T1000 (cell line): ENCODE measurements at regions not wholly inside any gene's neighbourhood (a gene's known extent, or its start where the extent isn't known, plus 50 kb on each side); places are given as distances from the start of the nearest gene placed in this dataset.
"Not testable (repeated sequence)": the region's sequence is repeated elsewhere in the genome, so short reads cannot be mapped to it uniquely, and the experiment has no call there.

ENCODE experiments used
- DNase-seq: peaks from one replicate; lab custom pipeline; 2025; ENCODE audit warnings: mixed read lengths; lab: John Stamatoyannopoulos, UW

GRCh38 chr4:83921124-83921523, 385.2 kb downstream of the GPAT3 start:
- no peak for DNase-seq

DNA sequence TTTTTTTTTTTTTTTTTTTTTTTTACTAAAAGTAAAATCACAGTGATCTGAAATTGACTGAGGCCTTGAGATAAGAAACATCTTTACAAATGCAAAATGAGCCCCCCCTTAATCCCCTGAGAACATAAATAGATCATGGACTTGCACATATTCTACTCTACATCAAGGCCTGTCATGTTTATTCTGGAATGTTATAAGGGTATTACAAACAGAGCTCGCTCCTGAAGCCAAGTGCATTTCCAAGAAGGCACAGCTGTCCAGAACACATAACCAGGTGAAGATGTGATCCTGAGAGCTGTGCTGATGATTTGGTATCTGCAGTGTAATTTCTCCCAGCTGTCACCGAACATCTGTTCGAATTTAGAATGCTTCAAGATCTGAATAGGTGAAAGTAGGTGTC, 384.5 kb downstream of the GPAT3 start:
- DNase-seq, result no peak

DNA sequence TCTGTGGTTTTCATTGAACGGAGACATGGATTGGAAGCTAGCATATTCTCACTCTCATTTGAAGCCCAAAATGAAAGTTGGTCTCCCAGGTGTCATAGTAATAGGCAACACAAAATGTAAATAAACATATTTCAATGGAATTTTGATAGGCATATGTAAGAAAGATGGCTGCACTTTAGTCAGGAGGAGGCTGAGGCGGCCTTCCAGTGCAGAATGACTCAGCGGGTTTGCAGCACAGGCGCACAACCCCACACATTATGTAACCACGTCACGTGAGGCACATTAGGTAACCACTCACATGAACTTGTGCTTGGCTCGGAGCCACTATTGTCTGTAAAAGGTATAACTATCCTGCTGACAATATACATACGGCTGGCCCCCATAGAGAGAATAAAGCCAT, 381.7 kb downstream of the GPAT3 start:
- DNase-seq, result no peak

GRCh38 chr4:83910693-83911092, 374.8 kb downstream of the GPAT3 start:
- DNase-seq, result no peak

DNA sequence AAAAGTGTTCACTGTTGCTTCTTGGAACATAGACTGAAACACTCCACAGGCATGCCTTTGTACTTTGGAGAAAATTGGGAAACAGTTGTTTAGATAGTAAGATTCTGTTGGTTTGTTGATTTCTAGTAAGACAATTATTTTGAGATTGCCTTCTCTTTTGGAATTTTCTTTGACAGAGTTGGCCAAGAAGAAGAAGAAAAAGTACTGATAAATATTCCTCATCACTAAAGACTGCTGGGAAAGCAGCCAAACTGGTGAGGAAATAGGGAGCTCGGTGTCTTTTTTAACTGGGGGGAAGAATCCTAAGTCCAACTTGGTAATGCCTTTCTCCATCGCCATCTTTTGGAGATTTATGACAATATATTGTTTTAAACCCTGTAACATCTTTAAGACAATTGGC, 370.7 kb downstream of the GPAT3 start:
- no peak for DNase-seq

GRCh38 chr4:83905952-83906351, 370.0 kb downstream of the GPAT3 start:
- DNase-seq, result no peak

- not testable (repeated sequence) for DNase-seq
Measured at GRCh38 chr4:83903740-83904139, 367.8 kb downstream of the GPAT3 start.

- DNase-seq, result no peak
Measured at GRCh38 chr4:83894831-83895230, 358.9 kb downstream of the GPAT3 start.

DNA sequence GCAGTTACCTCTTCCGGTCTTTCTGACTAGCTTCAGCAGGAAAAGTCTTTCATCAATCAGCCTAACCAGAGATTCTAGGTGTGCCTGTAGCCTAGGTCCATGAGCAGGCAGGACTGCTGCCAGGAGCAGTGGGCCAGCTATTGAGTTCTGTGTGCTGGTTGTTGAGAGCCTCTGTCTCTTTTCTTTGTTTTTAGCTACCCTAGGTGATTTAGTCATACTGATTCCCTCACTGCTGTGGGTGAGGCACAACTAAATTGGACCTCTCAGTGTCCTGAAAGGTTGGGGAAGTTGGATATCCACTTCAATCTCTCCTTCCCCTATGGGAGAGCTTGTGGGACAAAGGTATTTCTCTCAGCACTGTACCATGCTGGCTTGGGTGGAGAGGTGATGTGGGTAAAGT, 354.9 kb downstream of the GPAT3 start:
- DNase-seq, result no peak

DNA sequence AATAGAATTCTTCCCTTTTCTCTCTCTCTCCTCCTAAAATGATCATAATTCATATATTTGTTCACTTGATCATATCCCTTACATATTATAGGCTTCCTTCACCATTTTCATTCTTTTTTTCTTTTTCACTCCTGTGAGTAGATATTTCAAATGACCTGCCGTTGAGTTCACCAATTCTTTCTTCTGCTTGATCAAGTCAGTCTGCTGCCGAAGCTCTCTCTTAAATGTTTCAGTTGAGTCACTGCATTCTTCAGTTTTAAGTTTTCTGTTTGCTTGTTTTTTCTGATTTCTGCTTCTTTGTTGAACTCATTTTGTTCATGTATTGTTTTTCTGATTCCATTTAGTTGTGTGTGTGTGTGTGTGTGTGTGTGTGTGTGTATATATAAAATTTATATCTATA, 354.3 kb downstream of the GPAT3 start:
- DNase-seq, result no peak

DNA sequence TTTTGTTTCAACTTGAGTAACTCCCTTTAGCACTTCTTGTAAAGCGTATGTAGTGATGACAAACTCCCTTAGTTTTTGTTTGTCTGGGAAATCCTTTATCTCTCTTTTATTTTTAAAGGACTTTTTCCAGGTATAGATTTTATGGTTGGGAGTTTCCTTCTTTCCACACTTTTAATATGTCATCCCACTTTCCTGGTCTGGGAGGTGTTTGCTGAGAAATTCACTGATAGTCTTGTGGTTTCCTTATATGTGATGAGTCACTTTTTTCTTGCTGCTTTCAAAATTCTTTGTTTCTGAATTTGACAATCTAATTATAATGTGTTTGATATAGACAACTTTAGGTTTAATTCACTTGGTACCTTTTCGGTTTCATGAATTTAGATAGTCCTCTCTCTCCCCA, 353.9 kb downstream of the GPAT3 start:
- DNase-seq, result no peak

- no peak for DNase-seq
Measured at GRCh38 chr4:83885256-83886182, 349.6 kb downstream of the GPAT3 start.

DNA sequence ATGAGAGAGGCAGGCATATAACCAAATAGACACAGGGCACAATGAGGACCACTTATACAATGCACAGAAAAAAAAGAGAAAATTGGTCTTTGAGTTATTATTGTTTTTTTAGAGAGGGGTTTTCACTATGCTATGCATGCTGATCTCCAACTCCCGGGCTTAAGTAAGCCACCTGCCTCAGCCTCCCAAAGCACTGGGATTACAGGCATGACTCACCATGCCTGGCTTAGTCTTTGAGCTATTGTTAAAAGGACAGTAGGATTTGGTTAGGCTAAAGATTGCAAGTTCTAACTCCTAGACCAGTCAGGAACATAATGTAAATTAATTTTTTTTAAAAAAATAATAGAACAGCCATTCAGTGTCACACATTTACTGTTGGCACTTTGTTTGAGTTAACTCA, 340.1 kb downstream of the GPAT3 start:
- no peak for DNase-seq

DNA sequence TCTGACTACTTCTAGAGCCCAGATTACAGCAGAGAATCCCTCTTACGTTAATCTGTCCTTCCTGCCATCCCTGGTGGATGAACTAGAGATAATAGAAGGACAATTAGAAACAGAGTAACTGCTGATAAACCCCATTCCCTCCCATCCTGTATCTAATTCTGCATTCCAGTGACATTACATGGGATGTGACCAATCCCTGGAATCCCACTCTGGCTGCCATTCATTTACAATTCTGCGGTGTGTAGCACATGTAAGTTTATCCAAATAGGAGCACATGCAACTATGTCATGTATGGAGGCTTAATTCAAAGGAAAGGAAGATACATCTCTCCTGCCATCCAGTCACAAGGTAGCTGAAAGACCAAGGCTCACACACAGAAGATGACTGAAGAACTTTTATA, 339.5 kb downstream of the GPAT3 start:
- DNase-seq, result no peak

GRCh38 chr4:83873996-83874395, 338.1 kb downstream of the GPAT3 start:
- DNase-seq, result no peak

GRCh38 chr4:83870328-83870950, 334.5 kb downstream of the GPAT3 start:
- no peak for DNase-seq

- no peak for DNase-seq
Measured at GRCh38 chr4:83866834-83867621, 331.1 kb downstream of the GPAT3 start.

DNA sequence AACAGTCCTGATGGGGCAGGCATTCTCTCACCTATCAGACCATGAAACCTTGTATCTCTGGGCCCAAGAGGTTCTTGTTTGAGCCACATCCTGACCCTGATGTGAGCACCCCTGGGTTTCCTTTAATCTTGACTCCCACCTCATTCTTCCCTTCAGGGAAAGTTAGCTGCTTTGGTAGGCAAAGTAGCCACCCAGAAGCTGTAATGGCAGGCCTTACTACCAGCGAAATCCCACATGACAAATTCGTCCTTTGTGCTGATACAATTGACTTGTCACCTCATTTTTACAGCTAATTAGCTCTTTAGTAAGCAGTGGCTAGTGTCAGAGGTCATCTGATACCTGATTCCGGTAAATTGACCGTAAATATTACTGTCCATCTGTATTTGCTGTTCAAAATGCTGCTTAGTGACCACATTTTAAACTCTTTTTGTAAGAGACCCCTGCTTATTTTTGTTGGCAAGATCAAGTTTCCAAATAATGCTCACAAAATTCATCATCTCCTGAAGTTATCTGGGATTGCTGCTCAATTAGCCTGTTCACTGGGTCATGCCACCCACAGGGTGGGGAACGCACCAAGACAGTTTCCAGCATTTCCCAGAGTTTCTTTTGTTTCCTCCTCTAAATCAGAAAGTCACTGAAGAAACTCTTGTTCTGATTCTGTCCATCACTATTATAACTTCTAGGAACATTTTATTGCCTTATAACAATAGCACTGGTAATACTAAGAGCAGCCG, 329.7 kb downstream of the GPAT3 start:
- DNase-seq, result no peak

DNA sequence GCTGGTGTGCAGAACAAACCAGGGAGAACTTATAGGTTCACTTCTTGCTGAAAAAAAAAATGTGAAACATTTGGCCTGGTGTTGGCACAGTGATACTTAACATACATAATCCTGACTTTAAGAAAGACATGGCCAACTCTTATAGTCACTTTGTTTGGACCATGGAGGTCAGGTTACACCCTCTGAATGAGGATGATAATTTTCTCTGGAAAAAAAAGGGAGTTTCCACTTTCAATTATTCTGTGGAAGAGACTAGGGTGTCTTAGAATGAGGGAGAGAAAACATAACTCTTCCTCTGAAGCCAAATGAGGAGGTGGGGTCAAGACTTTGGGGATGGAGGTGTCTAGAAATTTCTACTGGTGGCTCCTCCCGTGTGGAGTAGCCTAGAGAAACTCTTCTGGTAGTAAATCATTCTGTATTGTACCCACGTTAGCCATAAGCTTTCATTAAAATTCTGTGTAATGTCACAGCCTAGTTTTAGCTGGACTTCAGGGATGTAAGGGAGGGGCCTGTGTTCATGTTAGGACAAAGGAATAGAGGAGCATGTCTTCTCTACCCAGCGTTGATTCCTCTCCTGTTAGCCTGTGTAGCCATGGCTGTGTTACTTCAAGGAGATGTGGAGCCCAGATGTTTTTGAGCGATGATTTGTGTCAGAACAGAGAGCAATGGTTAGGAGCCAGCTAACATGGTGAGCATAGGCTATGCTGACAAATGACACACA, 328.3 kb downstream of the GPAT3 start:
- DNase-seq, result no peak

GRCh38 chr4:83862471-83862870, 326.6 kb downstream of the GPAT3 start:
- DNase-seq, result no peak

DNA sequence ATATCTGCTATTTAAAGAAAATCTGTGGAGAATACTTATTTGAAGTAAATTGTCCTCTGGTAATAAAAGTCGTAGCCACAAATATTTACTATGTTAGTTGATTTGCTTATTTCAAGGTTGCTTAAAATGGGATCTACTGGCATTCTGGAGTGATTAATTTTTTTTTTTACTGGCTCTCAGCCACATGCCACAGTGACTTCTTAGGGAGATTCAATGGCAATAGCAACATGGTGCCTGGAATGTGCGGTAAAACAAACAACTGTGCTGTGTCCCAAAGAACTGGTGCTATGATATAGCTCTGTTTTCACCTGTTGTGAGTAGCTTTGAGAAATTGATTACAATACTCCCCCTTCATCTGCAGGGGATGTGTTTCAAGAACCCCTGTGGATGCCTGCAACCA, 324.3 kb downstream of the GPAT3 start:
- DNase-seq, result no peak
